HT1080 (cell line): ENCODE measurements at regions not wholly inside any gene's neighbourhood (a gene's known extent, or its start where the extent isn't known, plus 50 kb on each side); places are given as distances from the start of the nearest gene placed in this dataset.
A peak's percentile ranks its signal among the peaks of the same experiment; 100 is the strongest.

Experiments
- DNase-seq: peaks from one replicate; pipeline ENCODE4 v3.0.0-alpha.2; 2015; ENCODE audit warnings: low read depth

GRCh38 chr2:238632181-238633060 lies 205.7 kb downstream of the ASB1 start:
- DNase-seq = no peak

GRCh38 chr2:238633426-238634328 lies 206.9 kb downstream of the ASB1 start:
- DNase-seq = no peak

- no peak for DNase-seq
These were observed 208.1 kb downstream of the ASB1 start for GRCh38 chr2:238634701-238635357.

GRCh38 chr2:238635647-238636051 lies 208.9 kb downstream of the ASB1 start:
- no peak for DNase-seq

- DNase-seq = no peak
These were observed 209.7 kb downstream of the ASB1 start for GRCh38 chr2:238636269-238637073.

- DNase-seq = no peak
These were observed 209.5 kb upstream of the TWIST2 start for GRCh38 chr2:238638100-238638981.

GRCh38 chr2:238638982-238639628 lies 208.8 kb upstream of the TWIST2 start:
- DNase-seq = no peak

- no peak for DNase-seq
These were observed 207.4 kb upstream of the TWIST2 start for GRCh38 chr2:238640486-238640885.

GRCh38 chr2:238642973-238643372 lies 204.9 kb upstream of the TWIST2 start:
- no peak for DNase-seq

- no peak for DNase-seq
These were observed 204.4 kb upstream of the TWIST2 start for GRCh38 chr2:238643400-238643907.

GRCh38 chr2:238644095-238645081 lies 203.5 kb upstream of the TWIST2 start:
- peak; percentile 61 for DNase-seq

- no peak for DNase-seq
These were observed 202.8 kb upstream of the TWIST2 start for GRCh38 chr2:238645095-238645494.

GRCh38 chr2:238645716-238646115 lies 202.2 kb upstream of the TWIST2 start:
- no peak for DNase-seq

GRCh38 chr2:238646281-238646680 lies 201.6 kb upstream of the TWIST2 start:
- no peak for DNase-seq

- no peak for DNase-seq
These were observed 201.1 kb upstream of the TWIST2 start for GRCh38 chr2:238646803-238647202.

- DNase-seq = no peak
These were observed 198.8 kb upstream of the TWIST2 start for GRCh38 chr2:238649123-238649522.

- DNase-seq = no peak
These were observed 197.9 kb upstream of the TWIST2 start for GRCh38 chr2:238649936-238650518.
